Forelimb muscle (tissue), 1 donor: ENCODE measurements at regions not wholly inside any gene's neighbourhood (a gene's known extent, or its start where the extent isn't known, plus 50 kb on each side); places are given as distances from the start of the nearest gene placed in this dataset.
"Not testable (repeated sequence)": the region's sequence is repeated elsewhere in the genome, so short reads cannot be mapped to it uniquely, and the experiment has no call there.

ENCODE experiments used
- DNase-seq: peaks from one replicate; pipeline ENCODE4 v3.0.0-alpha.2; 2013; ENCODE audit warnings: low read depth

DNA sequence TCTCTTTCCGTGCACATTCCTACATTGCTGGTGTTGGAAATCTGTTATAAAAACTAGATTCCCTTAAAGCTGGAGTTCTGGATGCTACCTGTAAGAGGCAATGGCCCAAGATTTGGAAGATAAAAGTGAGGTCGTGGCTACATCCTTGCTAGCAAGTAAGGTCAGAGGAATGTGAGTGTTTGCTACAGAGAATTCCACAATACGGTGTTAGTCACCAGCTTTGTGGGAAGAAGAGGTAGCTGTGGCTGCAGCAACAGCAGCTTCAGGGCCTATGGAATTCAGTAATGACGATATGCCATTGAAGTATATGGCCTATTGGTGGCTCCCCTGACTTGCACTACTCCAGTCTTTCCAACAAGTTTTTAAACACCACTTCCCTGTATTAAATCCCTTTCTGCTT lies 227.7 kb upstream of the TMEM260 start:
- DNase-seq = no peak

DNA sequence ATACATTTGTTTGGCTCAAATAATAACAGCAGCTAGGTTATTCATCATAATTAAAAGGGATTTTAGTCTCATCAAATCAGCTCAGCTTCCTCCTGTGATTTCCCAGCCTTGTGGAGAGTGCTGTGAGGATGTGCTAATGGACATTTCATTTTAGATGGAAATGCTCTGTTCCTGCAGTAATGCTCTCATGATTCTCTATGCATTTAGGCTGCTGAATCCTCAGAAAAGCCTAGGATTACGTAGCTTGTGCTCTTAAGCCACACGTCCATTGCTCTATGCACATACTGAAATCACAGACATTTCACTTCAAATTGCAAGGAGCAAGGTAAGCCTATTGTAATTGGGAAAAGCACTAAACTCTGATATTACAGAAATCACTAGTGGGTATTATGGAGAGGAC lies 226.6 kb upstream of the TMEM260 start:
- DNase-seq = no peak

- no peak for DNase-seq
Measured at GRCh38 chr14:56357428-56357827, 222.2 kb upstream of the TMEM260 start.

GRCh38 chr14:56358275-56358674 lies 221.3 kb upstream of the TMEM260 start:
- DNase-seq = no peak

GRCh38 chr14:56358851-56359614 lies 220.6 kb upstream of the TMEM260 start:
- no peak for DNase-seq

DNA sequence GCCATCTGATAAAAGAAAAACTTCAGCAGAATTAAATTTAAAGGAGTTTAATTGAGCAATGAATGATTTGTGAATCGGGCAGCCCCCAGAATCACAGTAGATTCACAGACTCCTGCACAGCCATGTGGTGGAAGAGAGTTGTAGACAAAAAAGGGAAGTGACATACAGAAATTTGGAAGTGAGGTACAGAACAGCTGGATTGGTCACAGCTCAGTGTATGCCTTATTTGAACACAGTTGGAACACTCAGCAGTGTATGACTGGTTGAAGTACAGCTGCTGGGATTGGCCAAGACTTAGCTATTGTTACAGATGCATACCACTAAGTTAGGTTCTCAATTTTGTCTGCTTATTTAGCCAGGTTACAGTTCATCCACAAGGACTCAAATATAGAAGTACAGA lies 213.9 kb upstream of the TMEM260 start:
- not testable (repeated sequence) for DNase-seq

- no peak for DNase-seq
Measured at GRCh38 chr14:56367416-56367815, 212.2 kb upstream of the TMEM260 start.

DNA sequence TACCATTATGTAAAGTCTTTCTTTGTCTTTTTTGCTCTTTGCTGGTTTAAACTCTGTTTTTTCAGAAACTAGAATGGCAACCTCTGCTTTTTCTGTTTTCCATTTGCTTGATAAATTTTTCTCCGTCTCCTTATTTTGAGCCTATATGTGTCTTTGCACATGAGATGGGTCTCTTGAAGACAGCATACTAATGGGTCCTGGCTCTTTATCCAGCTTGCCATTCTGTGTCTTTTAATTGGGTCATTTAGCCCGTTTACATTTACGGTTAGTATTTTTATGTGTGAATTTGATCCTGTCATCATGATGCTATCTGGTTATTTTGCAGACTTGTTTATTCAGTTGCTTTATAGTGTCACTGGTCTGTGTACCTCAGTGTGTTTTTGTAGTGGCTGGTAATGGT lies 207.9 kb upstream of the TMEM260 start:
- DNase-seq = no peak

GRCh38 chr14:56374421-56374820 lies 205.2 kb upstream of the TMEM260 start:
- DNase-seq = no peak

DNA sequence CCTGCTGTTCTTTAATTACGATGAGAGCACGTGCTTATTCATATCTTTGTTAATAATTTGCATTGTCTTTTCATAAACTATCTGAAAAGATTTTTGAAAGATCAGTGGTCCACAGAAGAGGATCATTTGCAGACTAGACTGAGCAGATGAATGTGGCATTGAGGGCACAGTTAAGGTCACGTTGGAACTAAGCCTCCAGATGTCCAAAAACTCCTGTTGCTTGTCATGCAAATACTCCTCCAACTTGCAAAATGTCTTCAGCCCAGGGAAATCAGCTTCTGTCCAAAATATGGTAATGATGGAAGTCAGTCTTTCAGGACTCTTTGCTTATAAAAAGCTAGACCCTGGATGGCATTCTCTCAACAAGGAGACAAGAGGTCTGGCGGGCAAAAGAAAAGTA lies 201.6 kb upstream of the TMEM260 start:
- no peak for DNase-seq

DNA sequence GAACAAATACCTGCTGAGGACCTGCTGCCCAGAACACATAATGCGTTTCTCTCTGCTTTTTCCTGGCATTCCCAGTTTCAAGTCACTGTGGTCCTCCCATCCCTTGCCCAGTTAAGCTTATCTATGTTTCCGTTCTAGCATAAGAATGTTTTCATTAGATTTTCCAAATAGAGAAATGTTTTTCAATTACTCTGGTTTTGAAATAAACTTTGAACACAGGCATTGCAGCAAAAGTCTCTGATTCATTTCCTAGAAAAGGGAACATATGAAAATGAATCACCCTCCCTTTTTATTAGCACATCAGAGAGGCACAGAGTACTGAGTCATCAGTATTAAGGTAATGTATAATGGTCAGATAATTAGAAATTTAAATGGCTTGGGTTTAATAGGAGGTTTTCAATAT lies 201.1 kb upstream of the TMEM260 start:
- no peak for DNase-seq

- DNase-seq = no peak
Measured at GRCh38 chr14:56379956-56380355, 199.6 kb upstream of the TMEM260 start.

- no peak for DNase-seq
Measured at GRCh38 chr14:56386024-56386423, 193.6 kb upstream of the TMEM260 start.

DNA sequence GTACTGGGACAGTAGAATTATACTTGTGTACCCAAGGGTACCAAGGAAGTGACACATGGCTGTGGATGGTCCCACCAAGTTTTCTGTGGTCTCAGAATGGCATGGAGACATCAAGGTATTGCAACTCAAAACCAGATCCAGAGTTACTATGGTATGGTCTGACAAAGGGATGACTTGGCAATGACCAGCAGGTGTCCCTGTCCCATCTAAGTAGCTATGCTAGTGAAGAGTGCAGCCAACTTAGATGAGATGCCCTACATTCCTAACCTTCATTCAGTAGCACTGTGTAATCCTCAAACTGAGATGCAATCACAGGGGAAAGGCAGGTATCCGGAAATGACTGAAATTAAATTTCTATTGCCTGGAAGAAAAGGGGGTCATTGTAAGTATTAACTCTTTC lies 188.7 kb upstream of the TMEM260 start:
- no peak for DNase-seq

DNA sequence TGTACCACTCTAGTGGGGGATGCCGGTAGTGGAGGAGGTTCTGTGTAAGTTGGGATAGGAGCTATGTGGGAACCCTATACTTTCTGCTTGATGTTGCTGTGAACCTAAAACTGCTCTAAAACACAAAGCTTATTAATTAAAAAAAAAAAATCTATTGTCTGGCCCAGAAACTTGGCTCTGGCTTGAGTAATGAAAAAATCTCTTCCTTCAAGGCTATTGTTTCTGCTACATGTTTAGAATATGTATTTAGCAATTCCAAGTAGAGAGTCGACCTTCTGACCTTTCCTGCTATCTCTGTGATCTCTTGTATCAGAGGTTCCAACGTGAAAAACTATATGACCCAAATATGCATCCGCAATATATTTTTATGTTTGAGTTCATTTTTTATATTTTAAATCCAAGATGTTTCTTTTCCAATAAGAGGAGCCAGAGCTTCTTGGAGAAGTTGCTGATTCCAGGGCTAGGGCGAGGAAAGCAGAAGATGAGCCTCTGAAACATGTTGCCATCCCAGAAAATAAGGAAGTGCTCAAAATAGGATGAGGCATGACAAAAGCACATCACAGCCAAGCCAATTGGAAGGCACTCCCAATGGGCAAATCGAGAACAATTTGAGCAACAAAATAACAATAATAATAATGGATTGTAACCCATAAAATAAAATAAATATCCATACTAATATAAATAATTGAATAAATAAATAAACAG lies 184.6 kb upstream of the TMEM260 start:
- no peak for DNase-seq

DNA sequence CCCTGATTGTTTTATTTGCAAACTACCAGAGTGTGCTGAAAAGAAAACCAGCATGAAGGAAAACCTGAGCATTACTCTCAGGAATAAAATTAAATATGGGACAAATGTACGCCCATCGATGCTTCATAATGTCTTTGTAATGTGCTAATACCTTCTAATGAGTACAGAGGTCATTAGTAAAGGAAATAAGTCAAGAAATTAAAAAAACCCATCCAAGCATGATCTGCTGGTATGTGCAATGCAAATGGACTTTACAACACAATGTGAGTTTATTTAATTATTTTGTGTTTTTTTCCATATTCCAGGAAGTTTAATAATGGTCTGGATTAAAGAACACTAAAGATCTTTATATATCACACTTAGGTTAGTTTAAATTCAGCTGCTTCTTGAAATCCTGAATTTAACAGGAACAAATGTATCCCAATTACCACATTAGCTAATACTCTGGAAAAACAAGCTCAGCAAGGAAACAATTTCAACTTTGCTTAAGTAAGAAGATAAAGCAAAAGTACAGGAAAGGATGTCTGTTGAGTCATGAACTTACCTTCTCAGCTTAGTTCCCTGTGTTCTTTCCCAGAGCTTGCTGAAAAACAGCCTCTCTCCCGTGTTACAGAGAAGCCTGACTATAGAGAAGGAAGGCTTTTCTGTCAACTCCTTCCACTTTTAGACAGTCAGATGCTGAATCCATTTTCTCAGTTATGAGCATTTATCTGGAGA lies 179.3 kb upstream of the TMEM260 start:
- DNase-seq = no peak

GRCh38 chr14:56412468-56413434 lies 166.8 kb upstream of the TMEM260 start:
- DNase-seq = no peak

GRCh38 chr14:56413721-56414120 lies 165.9 kb upstream of the TMEM260 start:
- DNase-seq = no peak

GRCh38 chr14:56414236-56414635 lies 165.4 kb upstream of the TMEM260 start:
- DNase-seq = no peak

GRCh38 chr14:56416213-56416612 lies 163.4 kb upstream of the TMEM260 start:
- no peak for DNase-seq

GRCh38 chr14:56417173-56417572 lies 162.4 kb upstream of the TMEM260 start:
- no peak for DNase-seq

DNA sequence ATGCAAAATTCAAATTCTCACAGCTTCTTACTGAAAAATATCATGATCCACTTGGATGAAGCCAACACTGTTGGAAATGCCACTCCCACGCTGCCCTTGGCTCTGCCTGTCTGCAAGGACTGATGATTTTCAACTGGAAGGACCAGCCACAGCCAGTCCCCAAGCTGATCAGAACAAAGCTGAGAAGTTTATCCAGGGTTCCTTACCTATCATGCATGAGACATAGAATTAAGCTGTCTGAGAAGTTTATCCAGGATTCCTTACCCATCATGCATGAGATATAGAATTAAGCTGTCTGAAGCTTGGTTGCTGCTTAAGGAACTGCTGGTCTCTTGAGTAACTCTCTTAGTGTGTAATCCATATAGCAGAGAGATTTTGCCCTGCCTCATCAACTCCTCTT lies 159.8 kb upstream of the TMEM260 start:
- DNase-seq = no peak
